Fibroblast of the aortic adventitia (primary cell): ENCODE measurements at regions not wholly inside any gene's neighbourhood (a gene's known extent, or its start where the extent isn't known, plus 50 kb on each side); places are given as distances from the start of the nearest gene placed in this dataset.
"Not testable (repeated sequence)": the region's sequence is repeated elsewhere in the genome, so short reads cannot be mapped to it uniquely, and the experiment has no call there.

Experiments
- DNase-seq: peaks from one replicate; pipeline ENCODE4 v3.0.0-alpha.2; 2010; ENCODE audit warnings: low read depth
- H3K4me3 ChIP-seq: 2 replicates; pipeline ENCODE4 v1.5.1; 2011; ENCODE audit warnings: low read depth, mild to moderate bottlenecking, control low read depth, low read length, moderate library complexity
- CTCF ChIP-seq: IDR thresholded peaks from 2 replicates; pipeline ENCODE4 v1.5.1; 2011; ENCODE audit warnings: mild to moderate bottlenecking, low read length, control low read depth, inconsistent platforms; ENCODE audit not compliant: insufficient read depth

- H3K4me3 ChIP-seq, result no peak overlapping the region
- no peak for TF ChIP-seq CTCF
- DNase-seq, result no peak
Observed at GRCh38 chr13:46479283-46479682, 73.7 kb upstream of the LRCH1 start.

GRCh38 chr13:46478651-46479050, 74.3 kb upstream of the LRCH1 start:
- H3K4me3 ChIP-seq, result no peak overlapping the region
- TF ChIP-seq CTCF, result no peak
- peak; percentile 16 for DNase-seq

GRCh38 chr13:46476174-46476573, 76.8 kb upstream of the LRCH1 start:
- no peak overlapping the region for H3K4me3 ChIP-seq
- DNase-seq, result peak; percentile 34
- no peak for TF ChIP-seq CTCF

- TF ChIP-seq CTCF, result no peak
- peak; percentile 26 for DNase-seq
Observed at GRCh38 chr13:46475541-46475991, 77.4 kb upstream of the LRCH1 start.

GRCh38 chr13:46473806-46474205, 79.2 kb upstream of the LRCH1 start:
- DNase-seq, result no peak
- no peak overlapping the region for H3K4me3 ChIP-seq
- no peak for TF ChIP-seq CTCF

More at GRCh38 chr13:46475541-46475991, 77.4 kb upstream of the LRCH1 start:
- H3K4me3 ChIP-seq, result no peak overlapping the region

- no peak for TF ChIP-seq CTCF
- H3K4me3 ChIP-seq, result no peak overlapping the region
- no peak for DNase-seq
Observed at GRCh38 chr13:46472384-46472783, 80.6 kb upstream of the LRCH1 start.

- not testable (repeated sequence) for H3K4me3 ChIP-seq, DNase-seq
Observed at GRCh38 chr13:46469699-46470098, 82.6 kb upstream of the RUBCNL start.
